ENCODE measurements at regions not wholly inside any gene's neighbourhood (a gene's known extent, or its start where the extent isn't known, plus 50 kb on each side); places are given as distances from the start of the nearest gene placed in this dataset.
A peak's percentile ranks its signal among the peaks of the same experiment; 100 is the strongest.
"Not testable (repeated sequence)": the region's sequence is repeated elsewhere in the genome, so short reads cannot be mapped to it uniquely, and the experiment has no call there.

GRCh38 chr7:46754140-46754720 lies 827.7 kb downstream of the TNS3 start:
- TF ChIP-seq CTCF (IDR thresholded peaks at IDR 0.05; ENCODE audit: poor library complexity, severe bottlenecking), result no peak
- peak; percentile 79 for ATAC-seq (ENCODE audit: low read depth)

GRCh38 chr7:46753662-46754061 lies 828.2 kb downstream of the TNS3 start:
- Histone ChIP-seq H3K4me1 (ENCODE audit: insufficient read depth, poor library complexity, severe bottlenecking) (peaks cover 33% of the 10 kb centered on the region), H3K9me3 (ENCODE audit: severe bottlenecking) (no peaks in the 10 kb centered on the region), H3K4me3 (ENCODE audit: severe bottlenecking) (no peak overlapping the region), H3K27ac (ENCODE audit: poor library complexity, severe bottlenecking) (peak overlapping the region; percentile 92), H3K36me3 (ENCODE audit: low read depth) (no peaks in the 10 kb centered on the region), H3K27me3 (ENCODE audit: insufficient read depth, poor library complexity, severe bottlenecking) (no peaks in the 10 kb centered on the region)
- no peak for ATAC-seq (ENCODE audit: low read depth)
- no peak for TF ChIP-seq CTCF (IDR thresholded peaks at IDR 0.05; ENCODE audit: poor library complexity, severe bottlenecking)
- no peak for DNase-seq (ENCODE audit: low spot score)

More at GRCh38 chr7:46754140-46754720, 827.7 kb downstream of the TNS3 start:
- no peaks in the 10 kb centered on the region for H3K27me3 ChIP-seq (ENCODE audit: insufficient read depth, poor library complexity, severe bottlenecking)
- no peaks in the 10 kb centered on the region for H3K36me3 ChIP-seq (ENCODE audit: low read depth)
- no peak for DNase-seq (ENCODE audit: low spot score)
- no peak overlapping the region for H3K4me3 ChIP-seq (ENCODE audit: severe bottlenecking)
- H3K4me1 ChIP-seq (ENCODE audit: insufficient read depth, poor library complexity, severe bottlenecking), result peaks cover 33% of the 10 kb centered on the region
- H3K9me3 ChIP-seq (ENCODE audit: severe bottlenecking), result no peaks in the 10 kb centered on the region
- peak overlapping the region; percentile 92 for H3K27ac ChIP-seq (ENCODE audit: poor library complexity, severe bottlenecking)

GRCh38 chr7:46752881-46753366 lies 829.0 kb downstream of the TNS3 start:
- peak overlapping the region; percentile 92 for H3K27ac ChIP-seq (ENCODE audit: poor library complexity, severe bottlenecking)
- TF ChIP-seq CTCF (IDR thresholded peaks at IDR 0.05; ENCODE audit: poor library complexity, severe bottlenecking), result no peak

GRCh38 chr7:46751927-46752723 lies 829.8 kb downstream of the TNS3 start:
- not testable (repeated sequence) for H3K4me3 ChIP-seq (ENCODE audit: severe bottlenecking); H3K9me3 ChIP-seq (ENCODE audit: severe bottlenecking); DNase-seq (ENCODE audit: low spot score); H3K27me3 ChIP-seq (ENCODE audit: insufficient read depth, poor library complexity, severe bottlenecking); H3K36me3 ChIP-seq (ENCODE audit: low read depth)
- Histone ChIP-seq H3K4me1 (ENCODE audit: insufficient read depth, poor library complexity, severe bottlenecking) (peaks cover 33% of the 10 kb centered on the region), H3K27ac (ENCODE audit: poor library complexity, severe bottlenecking) (peak overlapping the region; percentile 92)
- peak; percentile 51 for ATAC-seq (ENCODE audit: low read depth)

More at GRCh38 chr7:46752881-46753366, 829.0 kb downstream of the TNS3 start:
- Histone ChIP-seq H3K9me3 (ENCODE audit: severe bottlenecking) (no peaks in the 10 kb centered on the region), H3K4me1 (ENCODE audit: insufficient read depth, poor library complexity, severe bottlenecking) (peaks cover 33% of the 10 kb centered on the region), H3K36me3 (ENCODE audit: low read depth) (no peaks in the 10 kb centered on the region), H3K27me3 (ENCODE audit: insufficient read depth, poor library complexity, severe bottlenecking) (no peaks in the 10 kb centered on the region), H3K4me3 (ENCODE audit: severe bottlenecking) (no peak overlapping the region)
- ATAC-seq (ENCODE audit: low read depth) (peak; percentile 76), DNase-seq (ENCODE audit: low spot score) (no peak)

- ATAC-seq (ENCODE audit: low read depth) (no peak), DNase-seq (ENCODE audit: low spot score) (no peak)
- no peak for TF ChIP-seq CTCF (IDR thresholded peaks at IDR 0.05; ENCODE audit: poor library complexity, severe bottlenecking)
- no peaks in the 10 kb centered on the region for H3K9me3 ChIP-seq (ENCODE audit: severe bottlenecking)
- no peaks in the 10 kb centered on the region for H3K36me3 ChIP-seq (ENCODE audit: low read depth)
- peaks cover 33% of the 10 kb centered on the region for H3K4me1 ChIP-seq (ENCODE audit: insufficient read depth, poor library complexity, severe bottlenecking)
- no peak overlapping the region for H3K4me3 ChIP-seq (ENCODE audit: severe bottlenecking)
- H3K27ac ChIP-seq (ENCODE audit: poor library complexity, severe bottlenecking), result peak overlapping the region; percentile 92
- H3K27me3 ChIP-seq (ENCODE audit: insufficient read depth, poor library complexity, severe bottlenecking), result no peaks in the 10 kb centered on the region
Measured at GRCh38 chr7:46751471-46751870, 830.4 kb upstream of the IGFBP3 start.
